ENCODE measurements at regions not wholly inside any gene's neighbourhood (a gene's known extent, or its start where the extent isn't known, plus 50 kb on each side); places are given as distances from the start of the nearest gene placed in this dataset.

DNA sequence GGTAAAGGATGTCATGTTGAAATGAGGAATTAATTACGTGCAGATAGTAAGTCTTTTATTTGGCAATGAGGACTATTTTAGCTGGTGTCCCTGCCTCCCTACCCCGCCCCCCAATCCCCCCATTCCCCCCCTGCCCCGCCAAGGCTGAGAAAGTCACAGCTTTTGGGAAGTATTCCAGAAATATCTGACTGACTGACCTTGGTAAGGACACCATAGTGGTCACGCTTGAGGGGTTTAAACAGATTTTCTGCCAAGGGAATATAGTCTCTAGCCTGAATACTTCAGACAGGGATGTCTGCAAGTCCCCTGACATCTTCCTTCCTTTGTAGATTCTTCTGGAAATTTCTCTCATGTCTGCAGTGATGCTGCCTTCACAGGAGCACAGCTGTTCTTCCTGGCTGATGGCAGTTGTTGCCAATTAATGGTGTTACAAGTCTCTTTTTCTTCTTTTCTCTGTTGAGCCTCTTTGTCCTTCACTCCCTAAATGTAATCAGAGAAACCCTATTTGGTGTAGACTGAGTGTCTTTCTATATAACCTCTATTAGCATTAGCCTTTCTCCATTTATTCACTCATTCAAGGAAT, 53.7 kb upstream of the MGAT5 start:
- DNase-seq (ENCODE audit: low spot score), result no peak
- CTCF ChIA-PET, result no interaction called here
- H3K27me3 ChIP-seq (replicated peaks; ENCODE audit: insufficient read depth, low read depth, low read length, poor library complexity), result no peaks in the 10 kb centered on the region
- H3K36me3 ChIP-seq (ENCODE audit: insufficient read depth, low read length, poor library complexity, severe bottlenecking), result no peaks in the 10 kb centered on the region
- BruUV-seq (replicated peaks), result no TSS peak
- H3K4me3 ChIP-seq (ENCODE audit: low read depth, low read length, poor library complexity, severe bottlenecking), result no peak overlapping the region
- POLR2A ChIA-PET (ENCODE audit: low non-redundant PET), result no interaction called here
- no peaks in the 10 kb centered on the region for H3K4me1 ChIP-seq (ENCODE audit: insufficient read depth, low read length, poor library complexity, severe bottlenecking)
- H3K27ac ChIP-seq (ENCODE audit: low read depth, low read length, poor library complexity, severe bottlenecking), result no peak overlapping the region
- TF ChIP-seq EZH2 (IDR thresholded peaks at IDR 0.05; ENCODE audit: borderline replicate concordance, low read depth, low read length, poor library complexity, severe bottlenecking), result no peak
- TF ChIP-seq, protein P1, sequence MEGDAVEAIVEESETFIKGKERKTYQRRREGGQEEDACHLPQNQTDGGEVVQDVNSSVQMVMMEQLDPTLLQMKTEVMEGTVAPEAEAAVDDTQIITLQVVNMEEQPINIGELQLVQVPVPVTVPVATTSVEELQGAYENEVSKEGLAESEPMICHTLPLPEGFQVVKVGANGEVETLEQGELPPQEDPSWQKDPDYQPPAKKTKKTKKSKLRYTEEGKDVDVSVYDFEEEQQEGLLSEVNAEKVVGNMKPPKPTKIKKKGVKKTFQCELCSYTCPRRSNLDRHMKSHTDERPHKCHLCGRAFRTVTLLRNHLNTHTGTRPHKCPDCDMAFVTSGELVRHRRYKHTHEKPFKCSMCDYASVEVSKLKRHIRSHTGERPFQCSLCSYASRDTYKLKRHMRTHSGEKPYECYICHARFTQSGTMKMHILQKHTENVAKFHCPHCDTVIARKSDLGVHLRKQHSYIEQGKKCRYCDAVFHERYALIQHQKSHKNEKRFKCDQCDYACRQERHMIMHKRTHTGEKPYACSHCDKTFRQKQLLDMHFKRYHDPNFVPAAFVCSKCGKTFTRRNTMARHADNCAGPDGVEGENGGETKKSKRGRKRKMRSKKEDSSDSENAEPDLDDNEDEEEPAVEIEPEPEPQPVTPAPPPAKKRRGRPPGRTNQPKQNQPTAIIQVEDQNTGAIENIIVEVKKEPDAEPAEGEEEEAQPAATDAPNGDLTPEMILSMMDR (conservative IDR thresholded peaks at IDR 0.05; ENCODE audit: low read depth, low read length), result no peak
- no peaks in the 10 kb centered on the region for H3K9me3 ChIP-seq (ENCODE audit: low read depth, low read length, poor library complexity, severe bottlenecking)
- intact Hi-C loops (cut with micrococcal nuclease; ENCODE audit: unreplicated experiment), result no loop called here

DNA sequence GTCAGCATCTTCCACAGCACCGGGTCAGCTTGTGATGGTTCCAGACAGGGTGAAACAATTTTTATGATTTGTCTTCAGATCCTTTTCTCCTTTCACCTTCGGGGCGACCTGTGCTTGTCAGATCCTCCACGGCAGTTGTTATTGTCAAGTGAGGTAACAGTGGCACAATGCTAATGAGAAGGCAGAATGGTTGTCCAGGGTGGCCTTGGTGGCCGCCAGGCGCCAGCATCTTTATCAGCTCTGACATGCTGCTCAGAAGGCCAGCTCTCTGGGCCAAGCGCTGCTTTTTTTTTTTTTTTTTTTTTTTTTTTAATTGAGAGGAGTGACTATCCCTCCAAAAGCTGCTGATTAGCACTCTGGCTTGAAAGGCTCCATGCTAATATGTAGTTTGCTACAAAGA, 52.3 kb upstream of the MGAT5 start:
- TF ChIP-seq, protein P1 (conservative IDR thresholded peaks at IDR 0.05; ENCODE audit: low read depth, low read length), result no peak
- no peak for TF ChIP-seq EZH2 (IDR thresholded peaks at IDR 0.05; ENCODE audit: borderline replicate concordance, low read depth, low read length, poor library complexity, severe bottlenecking)
- H3K4me1 ChIP-seq (ENCODE audit: insufficient read depth, low read length, poor library complexity, severe bottlenecking), result no peaks in the 10 kb centered on the region
- H3K27ac ChIP-seq (ENCODE audit: low read depth, low read length, poor library complexity, severe bottlenecking), result no peak overlapping the region
- no peaks in the 10 kb centered on the region for H3K9me3 ChIP-seq (ENCODE audit: low read depth, low read length, poor library complexity, severe bottlenecking)
- H3K36me3 ChIP-seq (ENCODE audit: insufficient read depth, low read length, poor library complexity, severe bottlenecking), result no peaks in the 10 kb centered on the region
- DNase-seq (ENCODE audit: low spot score), result no peak
- intact Hi-C loops (cut with micrococcal nuclease; ENCODE audit: unreplicated experiment), result no loop called here
- POLR2A ChIA-PET (ENCODE audit: low non-redundant PET), result interaction anchor here (0.7 kb wide), 1 partner anchor 160 kb away, joined by 4 read pairs; no protein-coding TSS in a partner anchor
- H3K4me3 ChIP-seq (ENCODE audit: low read depth, low read length, poor library complexity, severe bottlenecking), result no peak overlapping the region
- no peaks in the 10 kb centered on the region for H3K27me3 ChIP-seq (replicated peaks; ENCODE audit: insufficient read depth, low read depth, low read length, poor library complexity)
- CTCF ChIA-PET, result interaction anchor here (0.9 kb wide), 1 partner anchor 12 kb away, joined by 3 read pairs; no protein-coding TSS in a partner anchor
- no TSS peak for BruUV-seq (replicated peaks)

DNA sequence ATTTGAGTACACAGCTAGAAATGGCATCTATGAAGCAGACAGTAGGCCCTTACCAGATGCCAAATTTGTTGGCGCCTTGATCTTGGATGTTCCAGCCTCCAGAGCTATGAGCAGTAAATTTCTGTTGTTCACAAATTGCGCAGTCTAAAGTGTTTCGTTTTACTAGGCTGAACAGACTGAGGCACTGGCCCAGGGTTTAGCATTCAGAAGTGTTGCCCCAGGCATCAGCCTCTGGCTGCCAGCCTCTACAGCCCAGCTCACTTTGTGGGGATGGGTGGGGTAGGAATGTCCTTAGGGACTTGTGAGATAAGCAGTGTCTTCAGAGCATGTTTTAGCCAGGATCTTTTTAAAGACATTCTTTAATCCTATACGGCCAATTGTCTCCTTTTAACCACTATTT, 51.5 kb upstream of the MGAT5 start:
- POLR2A ChIA-PET (ENCODE audit: low non-redundant PET), result no interaction called here
- Histone ChIP-seq H3K4me3 (ENCODE audit: low read depth, low read length, poor library complexity, severe bottlenecking) (no peak overlapping the region), H3K4me1 (ENCODE audit: insufficient read depth, low read length, poor library complexity, severe bottlenecking) (no peaks in the 10 kb centered on the region), H3K27me3 (replicated peaks; ENCODE audit: insufficient read depth, low read depth, low read length, poor library complexity) (no peaks in the 10 kb centered on the region), H3K9me3 (ENCODE audit: low read depth, low read length, poor library complexity, severe bottlenecking) (no peaks in the 10 kb centered on the region), H3K27ac (ENCODE audit: low read depth, low read length, poor library complexity, severe bottlenecking) (no peak overlapping the region), H3K36me3 (ENCODE audit: insufficient read depth, low read length, poor library complexity, severe bottlenecking) (no peaks in the 10 kb centered on the region)
- TF ChIP-seq, protein P1 (conservative IDR thresholded peaks at IDR 0.05; ENCODE audit: low read depth, low read length), result no peak
- TF ChIP-seq EZH2 (IDR thresholded peaks at IDR 0.05; ENCODE audit: borderline replicate concordance, low read depth, low read length, poor library complexity, severe bottlenecking), result no peak
- CTCF ChIA-PET, result no interaction called here
- intact Hi-C loops (cut with micrococcal nuclease; ENCODE audit: unreplicated experiment), result no loop called here
- BruUV-seq (replicated peaks), result no TSS peak
- DNase-seq (ENCODE audit: low spot score), result peak; percentile 4

Data from A673 (cell line).